DMS53 treated with DMSO at 0.1 percent for 48 hours (cell line): ENCODE measurements at regions not wholly inside any gene's neighbourhood (a gene's known extent, or its start where the extent isn't known, plus 50 kb on each side); places are given as distances from the start of the nearest gene placed in this dataset.
"Not testable (repeated sequence)": the region's sequence is repeated elsewhere in the genome, so short reads cannot be mapped to it uniquely, and the experiment has no call there.

Experiments used
- DNase-seq: peaks from one replicate; lab custom pipeline; 2025; ENCODE audit not compliant: unreplicated experiment; lab: John Stamatoyannopoulos, UW

DNA sequence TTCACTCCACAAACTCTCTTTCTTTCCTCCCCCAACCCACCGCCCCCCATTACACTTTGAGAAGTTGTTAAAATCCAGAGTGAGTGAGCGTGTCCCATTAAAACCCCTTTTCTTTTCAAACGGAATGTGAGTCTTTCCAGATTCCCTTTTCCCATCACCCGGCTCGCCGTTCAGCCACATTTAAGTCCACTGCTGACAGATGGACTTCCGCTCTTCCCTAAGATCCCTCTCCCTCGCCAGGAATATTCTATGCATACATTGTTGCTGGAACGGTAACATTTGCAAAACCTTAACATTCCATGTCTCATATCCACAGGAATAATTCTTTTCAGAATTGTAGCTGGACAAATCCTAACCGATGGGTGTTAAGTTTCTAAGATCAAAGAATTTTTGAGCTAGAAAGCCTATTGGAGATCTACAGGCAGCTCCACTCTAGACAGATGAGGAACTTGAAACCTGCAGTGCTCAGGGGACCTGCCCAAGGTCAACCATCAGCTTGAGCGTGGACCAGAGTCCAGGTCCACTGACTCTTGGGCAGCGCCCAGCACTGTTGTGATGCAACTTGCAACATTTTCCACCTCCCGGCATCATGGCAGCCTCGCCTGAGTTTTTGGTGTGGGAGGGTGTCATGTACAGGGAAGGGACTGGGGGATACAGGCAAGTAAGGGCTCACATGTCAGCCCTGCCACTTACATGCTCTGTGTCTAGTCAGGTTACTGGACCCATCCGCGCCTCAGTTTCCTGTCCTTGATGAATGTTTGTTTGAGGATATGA lies 500.1 kb downstream of the CCDC171 start:
- no peak for DNase-seq

DNA sequence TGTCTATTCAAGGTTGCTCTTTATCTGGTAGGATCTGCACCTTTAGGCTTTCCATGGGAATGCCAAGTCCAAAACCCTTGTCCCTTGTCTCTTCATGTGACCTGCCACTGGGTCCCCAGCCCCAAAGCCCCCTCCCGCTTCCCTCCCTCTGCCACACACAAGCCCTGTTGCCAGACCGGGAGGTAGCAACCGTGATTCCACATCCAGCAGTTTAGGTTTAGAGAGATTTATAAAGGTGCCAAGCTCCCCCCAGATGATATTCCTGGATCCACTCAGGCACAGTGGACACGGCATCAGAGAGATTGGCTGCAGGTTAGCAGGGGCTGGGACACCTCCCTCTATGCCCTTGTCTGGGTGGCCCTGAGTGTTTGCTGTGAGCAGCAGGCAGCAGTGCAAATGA lies 504.7 kb downstream of the CCDC171 start:
- no peak for DNase-seq

DNA sequence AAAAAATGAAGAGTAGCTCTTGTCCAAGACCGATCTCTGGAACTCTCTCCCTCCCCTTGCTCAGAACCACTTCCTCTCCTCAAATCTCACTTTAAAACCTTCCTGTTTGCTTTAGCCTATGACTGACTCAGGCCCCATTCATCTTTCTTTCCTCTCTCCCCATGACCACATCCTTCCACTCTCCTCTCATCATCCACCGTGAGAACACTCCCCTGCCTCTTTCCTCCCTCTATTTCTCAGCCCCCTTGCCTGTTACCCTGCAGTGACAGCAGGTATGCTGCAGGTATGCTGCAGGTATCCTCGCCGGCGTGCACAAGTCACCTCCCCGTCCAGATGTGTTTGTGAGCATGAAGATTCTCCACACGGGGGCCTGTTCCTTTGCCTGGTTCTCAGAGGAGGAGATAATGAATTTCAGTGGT lies 505.3 kb downstream of the CCDC171 start:
- no peak for DNase-seq

DNA sequence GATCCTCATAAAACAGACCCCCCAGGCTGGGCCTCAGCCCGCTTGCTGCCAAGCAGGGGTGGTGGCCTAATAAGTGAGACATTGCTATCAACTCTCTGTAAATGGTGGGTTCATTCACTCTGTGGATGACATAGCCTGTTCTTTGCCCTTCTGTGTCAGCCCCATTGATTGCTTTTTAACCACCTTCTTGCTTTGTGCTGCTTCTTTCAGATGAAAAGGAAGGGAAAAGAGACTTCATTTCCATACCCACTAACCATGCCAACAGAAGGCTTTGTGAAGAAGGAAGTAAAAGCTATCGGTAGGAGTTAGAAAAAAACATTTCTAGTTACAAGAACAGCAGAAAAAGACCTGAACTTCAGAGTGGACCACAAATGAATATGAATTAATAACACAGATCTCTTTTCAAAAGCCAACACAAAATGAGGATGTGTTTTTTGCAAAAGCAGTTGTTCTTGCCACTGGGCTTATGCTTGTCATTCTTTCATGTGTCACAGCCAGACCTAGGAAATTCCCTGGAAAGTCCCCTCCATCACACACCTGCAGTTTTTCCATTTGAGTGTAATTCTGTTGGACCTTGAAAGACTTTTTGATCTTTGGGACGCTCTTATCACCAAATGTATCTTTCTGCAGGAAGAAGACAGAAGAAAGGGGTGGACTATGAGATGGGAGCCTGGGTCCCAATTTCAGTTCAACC lies 507.7 kb downstream of the CCDC171 start:
- DNase-seq = no peak

DNA sequence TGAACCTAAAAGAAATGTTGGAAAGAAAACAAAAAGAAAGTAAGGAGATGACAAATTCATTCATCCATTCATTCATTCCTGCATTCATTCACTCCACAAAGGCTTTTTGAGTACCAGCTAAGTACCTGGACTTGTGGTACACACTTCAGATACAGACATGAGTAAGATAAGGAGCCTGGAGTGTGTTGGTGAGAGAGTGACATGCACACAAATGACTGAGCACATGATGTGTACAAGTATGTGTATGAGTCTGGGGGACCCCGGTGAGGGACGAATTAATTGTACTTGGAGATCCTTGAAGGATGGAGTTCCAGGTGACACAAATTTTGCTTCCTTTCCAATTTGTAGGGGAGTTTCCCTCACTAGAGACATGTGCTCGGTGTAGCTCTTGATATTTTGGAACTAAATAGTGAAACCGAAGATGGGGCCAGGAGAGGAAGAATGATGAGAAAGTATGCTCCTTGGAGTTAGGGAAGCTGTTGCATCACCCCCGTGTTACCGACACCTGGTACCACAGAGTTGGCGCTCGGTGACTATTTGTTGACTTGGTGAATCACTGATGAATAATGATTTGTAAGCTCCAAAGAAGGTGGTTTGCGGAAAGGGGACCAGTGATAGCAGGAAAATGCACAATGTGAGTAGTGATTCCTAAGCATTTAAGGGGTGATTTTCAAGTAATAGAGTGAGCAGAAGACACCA lies 509.8 kb downstream of the CCDC171 start:
- no peak for DNase-seq

DNA sequence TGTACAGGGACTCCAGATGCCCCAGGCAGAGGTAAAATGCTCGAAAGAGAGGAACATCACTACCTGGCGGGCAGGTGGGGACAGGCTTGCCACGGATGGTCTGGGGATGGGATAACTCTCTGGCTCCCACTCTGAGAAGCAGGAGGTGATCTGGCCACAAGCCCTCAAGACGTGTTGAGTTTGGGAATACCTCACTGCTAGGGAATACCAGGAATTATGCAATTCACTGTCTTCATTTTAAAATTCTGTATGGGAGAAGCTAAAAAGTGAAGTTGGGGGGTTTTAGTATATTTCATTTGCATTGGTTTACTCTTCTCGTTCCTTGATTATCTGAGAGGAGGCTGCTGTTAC lies 510.4 kb downstream of the CCDC171 start:
- DNase-seq = no peak

DNA sequence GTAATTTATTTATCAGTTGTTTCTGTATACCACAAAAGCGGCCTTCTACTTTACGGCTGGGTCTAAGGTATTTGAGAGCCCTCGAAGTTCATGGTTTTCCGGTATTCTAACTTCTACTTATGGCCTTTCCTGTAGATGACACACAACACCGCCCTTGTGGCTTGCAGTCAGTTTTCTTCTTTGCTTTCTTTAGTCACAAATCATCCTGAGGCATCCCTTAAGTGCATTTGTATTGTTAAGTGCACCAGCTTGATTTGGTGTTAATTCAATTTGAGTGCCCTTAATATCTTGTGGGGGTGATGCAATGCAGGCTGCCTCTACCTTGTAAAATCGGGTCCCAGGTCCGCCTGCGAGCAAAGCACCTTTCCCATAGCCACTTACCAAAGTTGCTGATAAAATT lies 511.9 kb downstream of the CCDC171 start:
- no peak for DNase-seq

DNA sequence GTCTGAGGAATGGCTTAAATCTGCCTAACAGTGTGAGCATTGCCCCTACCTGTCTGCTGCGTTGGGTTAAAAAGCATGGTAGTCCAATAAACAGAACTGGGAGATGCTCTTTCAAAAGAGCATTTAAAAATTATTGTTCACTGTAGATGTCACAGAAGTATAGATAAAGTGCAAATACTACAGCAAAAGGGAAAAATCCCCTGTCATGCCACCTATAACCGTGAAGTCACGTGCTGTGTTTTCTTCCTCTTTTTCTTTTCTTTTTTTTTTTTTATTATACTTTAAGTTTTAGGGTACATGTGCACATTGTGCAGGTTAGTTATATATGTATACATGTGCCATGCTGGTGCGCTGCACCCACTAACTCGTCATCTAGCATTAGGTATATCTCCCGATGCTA lies 513.4 kb downstream of the CCDC171 start:
- DNase-seq = not testable (repeated sequence)

DNA sequence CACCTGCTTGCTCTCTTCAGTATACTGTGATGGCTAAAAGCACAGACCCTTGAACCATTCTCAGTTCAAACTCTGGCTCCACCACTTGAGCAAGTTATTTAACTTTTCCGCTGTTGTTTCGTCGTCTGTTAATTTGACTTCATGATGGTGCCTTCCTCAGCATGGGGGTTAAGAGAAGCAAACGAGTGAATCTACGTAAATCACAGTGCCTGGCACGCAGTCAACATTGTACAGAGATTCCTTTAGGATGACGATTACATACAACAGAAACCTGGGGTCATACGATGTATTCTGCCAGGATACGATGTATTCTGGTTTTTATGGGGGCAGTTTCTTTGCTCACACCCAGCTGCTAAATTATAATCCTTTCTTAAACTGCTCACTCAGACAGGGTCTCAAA lies 515.6 kb downstream of the CCDC171 start:
- DNase-seq = no peak

DNA sequence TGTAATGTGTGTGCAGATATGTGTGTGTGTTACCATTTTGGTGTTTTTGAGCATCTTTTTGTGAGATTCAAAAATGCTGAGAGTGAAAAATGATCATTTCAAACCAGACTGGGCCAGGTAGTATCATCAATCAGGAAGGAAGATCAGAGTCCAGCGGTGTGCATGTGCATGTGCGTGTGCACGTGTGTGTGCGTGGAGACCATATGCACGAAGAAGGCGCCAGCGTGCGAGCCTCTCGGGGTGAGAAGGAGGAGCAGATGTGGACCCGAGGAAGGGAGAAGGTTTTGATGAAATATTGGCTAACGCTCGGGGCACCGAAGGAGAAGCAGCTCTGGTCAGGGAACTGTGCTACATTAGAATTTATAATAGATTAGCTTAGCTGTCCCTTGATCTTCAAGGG lies 516.4 kb downstream of the CCDC171 start:
- no peak for DNase-seq

DNA sequence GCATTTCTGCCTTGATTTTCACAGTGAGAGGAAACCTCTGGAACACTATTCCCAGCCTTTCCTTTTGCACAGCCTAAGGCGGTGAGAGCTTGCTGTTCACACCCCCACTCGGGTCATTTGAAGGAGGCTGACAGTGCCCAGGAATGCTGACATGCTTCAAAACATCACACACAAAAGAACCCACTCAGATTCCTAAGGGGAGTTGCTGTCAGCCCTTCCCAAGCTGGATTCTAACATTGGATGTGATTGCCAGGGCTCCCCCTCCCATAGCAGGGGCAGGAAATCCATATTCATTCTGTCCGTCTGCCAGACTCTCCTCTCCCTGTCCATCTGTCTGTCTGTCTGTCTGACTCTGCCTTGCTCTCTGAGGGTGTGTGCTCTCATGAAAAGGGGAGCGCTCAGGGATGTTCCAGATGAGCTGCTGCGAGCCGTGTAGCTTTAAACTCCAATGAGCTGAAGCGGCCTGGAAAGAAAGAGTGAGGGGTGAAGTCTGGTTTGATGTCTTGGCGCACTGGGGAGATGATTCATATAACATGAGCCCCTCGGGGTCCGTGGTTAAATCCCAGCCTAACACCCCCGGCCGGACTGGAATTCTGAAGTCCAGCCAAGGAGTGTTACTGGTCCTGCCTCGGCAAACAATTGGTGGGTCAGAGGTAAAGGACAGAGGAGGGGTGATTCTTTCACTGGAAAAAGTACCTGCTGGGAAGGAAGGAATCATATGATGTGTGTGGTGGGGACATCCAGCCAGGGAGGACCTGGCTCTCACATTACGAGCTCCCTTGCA lies 517.0 kb downstream of the CCDC171 start:
- no peak for DNase-seq

DNA sequence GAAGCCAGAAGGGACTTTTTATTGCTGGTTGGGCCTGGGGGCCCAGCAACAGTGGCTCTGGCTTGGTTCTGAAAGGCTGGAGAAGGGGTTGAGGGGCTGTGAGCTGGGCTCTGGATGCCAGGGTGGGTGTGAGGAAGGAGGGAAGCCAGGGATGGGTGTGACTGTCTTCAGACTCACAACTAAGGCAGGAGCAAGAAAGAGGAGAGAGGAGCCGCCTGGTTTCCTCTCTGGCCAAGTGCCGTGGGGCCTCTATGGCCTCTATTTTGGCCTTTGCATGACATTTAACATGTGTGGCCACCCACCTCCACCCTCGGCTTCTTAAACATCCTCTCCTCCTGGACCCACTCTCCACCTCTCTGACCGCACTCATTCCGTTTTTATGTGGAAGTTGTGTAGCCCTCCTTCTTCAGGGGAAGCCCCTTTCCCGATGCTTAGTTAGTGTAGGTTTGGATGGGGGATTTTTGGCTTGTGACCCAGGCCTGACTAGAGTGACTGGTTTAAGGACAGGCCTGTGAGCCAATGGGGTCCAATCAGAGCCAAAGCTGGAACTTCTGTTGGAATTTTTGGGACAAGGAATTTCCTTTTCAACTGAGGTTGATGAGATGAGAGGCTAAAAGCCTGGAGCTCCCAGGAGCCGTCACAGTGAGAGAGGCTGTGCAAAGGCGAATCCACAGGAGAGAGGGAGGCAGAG lies 517.8 kb downstream of the CCDC171 start:
- no peak for DNase-seq

DNA sequence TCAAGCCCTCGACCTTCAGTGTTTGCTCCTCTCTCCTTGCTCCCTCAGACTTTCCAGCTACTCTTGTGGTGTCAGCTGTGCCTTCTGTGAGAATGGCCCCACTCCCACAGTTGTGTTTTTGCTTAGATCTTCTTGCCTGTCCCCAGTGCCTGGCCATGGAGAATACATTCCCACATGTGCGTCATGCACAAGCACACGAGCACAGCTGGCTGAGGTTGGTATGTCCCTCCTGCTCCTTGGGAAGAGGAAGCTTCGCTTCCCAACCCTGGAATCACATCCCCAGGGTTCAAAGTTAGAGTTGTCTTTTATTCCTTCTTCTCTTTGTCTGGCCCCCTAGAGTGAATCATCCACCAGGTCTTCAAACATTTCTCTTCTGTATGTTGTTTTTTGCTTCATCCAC lies 518.6 kb downstream of the CCDC171 start:
- no peak for DNase-seq

DNA sequence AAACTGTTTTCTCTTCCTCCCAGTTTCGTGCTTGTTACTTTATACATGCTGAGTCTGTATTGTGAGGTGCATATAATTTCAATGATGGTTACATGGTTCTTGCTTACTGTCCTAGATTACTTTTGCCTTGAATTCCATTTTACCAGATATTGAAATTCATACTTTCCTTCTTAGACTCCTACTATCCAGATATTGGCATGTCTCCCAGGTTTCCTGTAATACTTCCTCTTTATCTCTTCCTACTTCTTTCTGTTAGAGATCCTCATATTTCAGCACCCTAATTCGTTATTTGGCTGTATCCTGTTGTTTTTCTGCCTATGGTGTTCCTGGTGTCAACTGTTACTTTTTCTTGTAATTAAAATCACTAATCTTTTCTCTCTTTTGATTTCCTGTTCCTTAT lies 522.1 kb downstream of the CCDC171 start:
- no peak for DNase-seq

DNA sequence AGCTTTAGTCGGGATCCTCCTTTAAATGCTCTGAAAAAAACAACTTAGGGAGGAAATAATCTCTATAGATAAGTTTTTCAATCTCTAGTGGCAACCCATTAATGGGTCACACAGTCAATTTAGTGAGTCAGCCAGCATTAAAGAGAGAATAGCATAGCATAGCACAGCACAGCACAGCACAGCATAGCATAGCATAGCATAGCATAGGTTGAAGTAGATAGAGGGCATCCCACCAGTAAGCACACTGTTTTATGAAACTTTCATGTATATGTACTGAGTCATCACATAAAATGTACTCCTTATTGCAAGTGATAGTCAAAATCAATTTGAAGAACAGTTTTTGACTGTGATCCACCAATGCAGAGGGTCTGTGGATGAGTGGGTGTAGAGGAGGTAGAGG lies 522.9 kb downstream of the CCDC171 start:
- DNase-seq = no peak

DNA sequence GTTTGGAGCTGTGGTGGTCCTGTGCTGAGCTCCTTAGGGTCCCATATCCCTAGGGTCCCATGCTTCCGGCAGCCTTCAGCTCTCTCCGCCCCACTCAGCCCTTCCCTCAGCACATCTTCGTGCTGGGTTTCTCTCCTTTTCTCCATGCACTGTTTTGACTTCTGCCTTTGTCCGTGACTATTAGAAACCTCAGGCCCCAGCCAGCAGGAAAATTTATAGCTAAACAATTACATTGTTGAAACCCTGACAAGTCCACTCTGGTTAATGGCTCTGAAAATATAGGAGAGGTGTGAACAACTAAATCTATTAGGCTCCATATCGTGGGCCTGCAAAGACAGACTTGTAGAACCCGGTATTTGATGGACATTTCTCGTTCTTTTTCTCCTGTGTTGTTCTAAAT lies 523.7 kb downstream of the CCDC171 start:
- DNase-seq = no peak

DNA sequence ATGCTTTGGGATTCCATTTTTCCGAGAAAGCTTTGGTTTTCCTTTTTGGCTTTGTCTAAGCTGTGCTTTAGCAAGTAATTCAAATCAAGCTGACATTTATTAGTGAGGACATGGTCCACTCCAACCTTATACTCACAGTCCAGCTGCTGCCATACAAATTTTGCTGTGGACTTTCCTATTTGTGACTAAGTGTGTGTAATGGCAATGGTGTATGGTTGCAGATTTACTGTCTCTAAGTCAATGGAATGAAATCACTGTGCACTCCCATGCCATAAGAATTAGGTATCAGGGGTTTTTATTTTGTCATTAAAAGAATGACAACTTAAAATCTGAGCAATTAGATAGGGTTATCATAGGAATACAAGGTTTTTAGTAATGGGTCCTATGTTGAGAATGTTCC lies 530.0 kb downstream of the CCDC171 start:
- no peak for DNase-seq

DNA sequence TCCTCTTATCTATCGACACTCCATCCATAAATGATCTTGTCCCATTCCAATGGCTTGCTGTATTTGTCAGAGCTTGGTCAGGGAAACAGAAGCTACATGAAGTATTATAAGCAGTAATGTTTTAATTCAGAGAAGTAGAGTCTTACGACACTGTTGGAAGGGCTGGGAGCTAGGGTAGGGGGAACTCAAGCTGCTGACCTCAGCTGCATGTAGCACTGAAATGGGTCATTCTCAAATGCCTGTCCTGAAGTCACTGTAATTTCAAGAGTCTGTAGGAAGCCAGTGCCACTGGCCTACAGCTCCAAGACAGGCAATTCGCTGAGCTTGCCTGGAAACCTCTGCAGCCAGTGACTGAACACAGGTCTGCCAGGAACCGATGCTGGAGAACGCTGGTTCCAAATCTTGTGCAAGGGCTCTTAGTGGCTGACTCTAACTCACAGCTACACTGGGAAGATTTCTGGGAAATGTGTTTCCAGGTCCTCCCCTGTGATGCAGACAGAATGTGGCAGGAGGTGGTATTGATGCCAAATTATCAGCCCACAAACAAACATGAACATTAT lies 532.4 kb downstream of the CCDC171 start:
- DNase-seq = no peak

DNA sequence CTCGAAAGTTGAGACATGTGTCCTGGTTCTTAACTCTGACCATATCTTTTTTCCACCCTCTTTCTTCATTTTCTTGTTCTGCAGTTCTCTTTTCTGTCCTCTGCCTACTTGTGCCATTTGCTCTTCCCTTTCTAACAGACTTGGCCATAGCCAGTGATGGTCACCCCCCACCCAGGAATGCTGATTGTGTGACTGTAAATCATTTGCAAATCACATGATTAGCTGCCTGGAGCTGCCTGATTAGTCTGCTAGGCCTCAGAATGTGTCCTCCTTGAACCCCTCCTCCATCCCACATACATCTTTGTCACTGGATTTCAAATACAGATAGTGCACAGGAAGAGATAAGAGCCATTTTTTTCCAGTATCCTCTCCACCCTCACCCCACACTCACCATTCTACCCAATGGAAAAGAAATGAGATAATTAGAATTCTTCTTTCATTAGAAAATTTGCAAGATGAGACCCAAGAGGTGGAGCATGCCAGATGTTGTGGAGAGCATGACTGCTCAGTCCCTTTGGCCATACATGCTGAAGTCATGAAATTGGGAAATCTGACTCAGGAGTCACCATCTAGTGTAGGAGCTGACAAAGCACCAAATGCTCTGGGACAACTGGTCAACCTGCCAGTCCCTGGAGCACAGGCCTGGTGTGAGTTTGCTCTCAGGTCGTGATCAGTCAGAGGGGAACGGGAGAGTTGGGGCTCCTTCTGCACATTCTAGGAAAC lies 538.2 kb downstream of the CCDC171 start:
- DNase-seq = no peak
